AG20443 (cell line): ENCODE measurements at regions not wholly inside any gene's neighbourhood (a gene's known extent, or its start where the extent isn't known, plus 50 kb on each side); places are given as distances from the start of the nearest gene placed in this dataset.
"Not testable (repeated sequence)": the region's sequence is repeated elsewhere in the genome, so short reads cannot be mapped to it uniquely, and the experiment has no call there.

Experiments used
- DNase-seq: peaks from one replicate; pipeline ENCODE4 v3.0.0; 2012; ENCODE audit warnings: low spot score, mixed read lengths

- DNase-seq: no peak
Observed at GRCh38 chr13:89352384-89352783, 1681.2 kb downstream of the SLITRK5 start.

GRCh38 chr13:89361909-89362308 is 1690.7 kb downstream of the SLITRK5 start:
- DNase-seq: no peak

- no peak for DNase-seq
Observed at GRCh38 chr13:89363144-89363543, 1692.0 kb downstream of the SLITRK5 start.

GRCh38 chr13:89372193-89372592 is 1701.0 kb downstream of the SLITRK5 start:
- DNase-seq: no peak

- DNase-seq: peak; percentile 33
Observed at GRCh38 chr13:89375839-89376238, 1704.7 kb downstream of the SLITRK5 start.

GRCh38 chr13:89380101-89380500 is 1708.9 kb downstream of the SLITRK5 start:
- DNase-seq: no peak

GRCh38 chr13:89382981-89383380 is 1711.8 kb downstream of the SLITRK5 start:
- no peak for DNase-seq

- no peak for DNase-seq
Observed at GRCh38 chr13:89383891-89384290, 1712.7 kb downstream of the SLITRK5 start.

GRCh38 chr13:89393758-89394304 is 1722.7 kb downstream of the SLITRK5 start:
- DNase-seq: no peak

GRCh38 chr13:89401264-89401675 is 1730.1 kb downstream of the SLITRK5 start:
- DNase-seq: peak; percentile 40

GRCh38 chr13:89402211-89402610 is 1731.0 kb downstream of the SLITRK5 start:
- DNase-seq: no peak

- not testable (repeated sequence) for DNase-seq
Observed at GRCh38 chr13:89406096-89406495, 1734.9 kb downstream of the SLITRK5 start.

GRCh38 chr13:89407357-89407756 is 1736.2 kb downstream of the SLITRK5 start:
- no peak for DNase-seq

- DNase-seq: no peak
Observed at GRCh38 chr13:89432997-89433396, 1761.8 kb downstream of the SLITRK5 start.

GRCh38 chr13:89434624-89435023 is 1763.5 kb downstream of the SLITRK5 start:
- DNase-seq: peak; percentile 19

- DNase-seq: no peak
Observed at GRCh38 chr13:89454681-89455080, 1783.5 kb downstream of the SLITRK5 start.

GRCh38 chr13:89455225-89455624 is 1784.1 kb downstream of the SLITRK5 start:
- DNase-seq: no peak

- DNase-seq: no peak
Observed at GRCh38 chr13:89455741-89456140, 1784.6 kb downstream of the SLITRK5 start.

GRCh38 chr13:89457977-89458376 is 1786.8 kb downstream of the SLITRK5 start:
- DNase-seq: peak; percentile 47

GRCh38 chr13:89458456-89458855 is 1787.3 kb downstream of the SLITRK5 start:
- DNase-seq: no peak

- DNase-seq: not testable (repeated sequence)
Observed at GRCh38 chr13:89460895-89461294, 1789.7 kb downstream of the SLITRK5 start.

GRCh38 chr13:89465366-89465765 is 1794.2 kb downstream of the SLITRK5 start:
- no peak for DNase-seq

- no peak for DNase-seq
Observed at GRCh38 chr13:89468081-89468480, 1796.9 kb downstream of the SLITRK5 start.

- DNase-seq: no peak
Observed at GRCh38 chr13:89470901-89471300, 1799.7 kb downstream of the SLITRK5 start.

- DNase-seq: no peak
Observed at GRCh38 chr13:89474432-89474831, 1803.3 kb downstream of the SLITRK5 start.
